ENCODE measurements at regions not wholly inside any gene's neighbourhood (a gene's known extent, or its start where the extent isn't known, plus 50 kb on each side); places are given as distances from the start of the nearest gene placed in this dataset.

DNA sequence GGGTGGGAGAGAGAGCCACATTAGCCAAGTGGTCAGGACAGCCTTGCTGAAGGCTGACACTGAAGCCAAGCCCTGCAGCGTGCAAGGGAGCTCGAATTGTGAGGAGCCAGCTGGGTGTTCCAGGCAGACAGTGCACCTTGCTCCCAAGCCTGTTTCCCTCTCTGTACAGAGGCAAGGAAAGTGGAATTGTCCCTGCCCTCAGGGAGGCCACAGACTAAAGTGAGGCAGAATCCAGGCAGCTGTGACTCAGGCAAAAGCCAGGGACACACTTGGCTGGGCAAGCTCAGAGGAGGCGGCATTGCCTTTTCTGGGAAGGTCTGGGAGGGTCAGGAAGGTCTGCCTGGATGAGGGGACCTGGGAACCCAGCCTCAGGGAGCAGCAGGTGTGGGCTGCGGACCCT is 50.2 kb upstream of the LMX1B start:
- TF ChIP-seq POLR2A (IDR thresholded peaks at IDR 0.05; ENCODE audit: low read depth, low read length): no peak
- no peak for TF ChIP-seq TAF1 (IDR thresholded peaks at IDR 0.05; ENCODE audit: borderline replicate concordance, low read depth, low read length)
- TF ChIP-seq POLR2AphosphoS5 (IDR thresholded peaks at IDR 0.05; ENCODE audit: low read depth, low read length): no peak

All from GM12892 (cell line).